Endothelial cell of umbilical vein (primary cell): ENCODE measurements at regions not wholly inside any gene's neighbourhood (a gene's known extent, or its start where the extent isn't known, plus 50 kb on each side); places are given as distances from the start of the nearest gene placed in this dataset.

Experiments used
- BruUV-seq: library from RNA; stranded (reverse); fragments of 400-500 nt; replicated peaks from 2 replicates; lab custom pipeline; 2021; lab: Mats Ljungman, UMichigan
- CTCF ChIA-PET: fragments of 300-600, 350-600 bp; sonication (Branson Sonifier 250); formaldehyde crosslinking; loops from one replicate; lab custom pipeline; 2021; ENCODE audit warnings: antibody characterized with exemption, inconsistent platforms; lab: Charles Lee
- POLR2A ChIA-PET: fragments of 300-600, 350-600 bp; sonication (Branson Sonifier 250); formaldehyde crosslinking; loops from one replicate; lab custom pipeline; 2021; ENCODE audit warnings: antibody characterized with exemption, inconsistent platforms; lab: Charles Lee
- DNase-seq: peaks from one replicate; pipeline ENCODE4 v3.0.0-alpha.2; 2011; ENCODE audit warnings: low read depth, low spot score
- FAIRE-seq: peaks from 2 replicates; lab custom pipeline; 2011; peaks lifted over from hg19 to GRCh38; lab: Jason Lieb, UNC
- H2AFZ ChIP-seq: 2 replicates; pipeline ENCODE4 v1.6.0; 2012; ENCODE audit warnings: low read depth, low read length, control low read depth, inconsistent platforms
- H3K27ac ChIP-seq: 2 replicates; pipeline ENCODE4 v1.5.1; 2011; ENCODE audit warnings: low read depth, mild to moderate bottlenecking, control low read depth, low read length, moderate library complexity; ENCODE audit not compliant: insufficient read depth
- H3K27me3 ChIP-seq, 2 experiments: 2 replicates each; pipeline versions ENCODE4 v1.6.0 to v1.6.1; 2011; ENCODE audit warnings: low read length in 2 of 2, mixed read lengths in 1 of 2; ENCODE audit not compliant: control insufficient read depth in 2 of 2, insufficient read depth in 2 of 2
- H3K36me3 ChIP-seq, 2 experiments: 2 replicates in 1 of 2; 3 replicates in 1 of 2; pipeline ENCODE4 v1.5.1; 2011; ENCODE audit warnings: low read length in 2 of 2, mild to moderate bottlenecking in 1 of 2, moderate library complexity in 1 of 2; ENCODE audit not compliant: control insufficient read depth in 2 of 2, insufficient read depth in 2 of 2; ENCODE audit errors: extremely low read depth in 1 of 2
- H3K4me1 ChIP-seq: 3 replicates; pipeline ENCODE4 v1.5.1; 2011; ENCODE audit warnings: mild to moderate bottlenecking, low read length; ENCODE audit not compliant: control insufficient read depth, insufficient read depth; ENCODE audit errors: extremely low read depth
- H3K4me2 ChIP-seq: 2 replicates; pipeline ENCODE4 v1.6.1; 2011; ENCODE audit warnings: low read length, control low read depth, mixed read lengths; ENCODE audit not compliant: insufficient read depth
- H3K4me3 ChIP-seq, 3 experiments: fragments of 200-600 bp in 1 of 3; sonication (generic), shearing (Covaris generic) in 1 of 3; replicated peaks in 1 of 3; 2 replicates each; pipeline ENCODE4 v1.5.1; 2011 to 2016; ENCODE audit warnings: control low read depth in 3 of 3, low read length in 3 of 3, mild to moderate bottlenecking in 2 of 3, inconsistent platforms in 1 of 3, low read depth in 1 of 3, moderate library complexity in 1 of 3; ENCODE audit not compliant: insufficient read depth in 1 of 3
- H3K79me2 ChIP-seq: 2 replicates; pipeline ENCODE4 v1.6.0; 2012; ENCODE audit warnings: low read length, inconsistent platforms; ENCODE audit not compliant: control insufficient read depth, insufficient read depth
- H3K9ac ChIP-seq: replicated peaks from 2 replicates; pipeline ENCODE3; 2011; ENCODE audit warnings: low read length, control low read depth; ENCODE audit not compliant: insufficient read depth; ENCODE audit errors: extremely low read depth
- H3K9me1 ChIP-seq: replicated peaks from 3 replicates; pipeline ENCODE4 v1.6.0; 2011; ENCODE audit warnings: mild to moderate bottlenecking, low read length; ENCODE audit not compliant: control insufficient read depth, insufficient read depth; ENCODE audit errors: extremely low read depth
- H3K9me3 ChIP-seq: replicated peaks from 2 replicates; pipeline ENCODE4 v1.5.1; 2012; ENCODE audit warnings: low read length, inconsistent platforms; ENCODE audit not compliant: control insufficient read depth, insufficient read depth
- H4K20me1 ChIP-seq: replicated peaks from 2 replicates; pipeline ENCODE3; 2011; ENCODE audit warnings: mild to moderate bottlenecking, low read length; ENCODE audit not compliant: control insufficient read depth, insufficient read depth; ENCODE audit errors: extremely low read depth
- CTCF ChIP-seq, 2 donors: IDR thresholded peaks; 1 replicate in 1 of 2; 2 replicates in 1 of 2; pipeline ENCODE4 v1.5.1; 2011; ENCODE audit warnings: low read length in 2 of 2, mild to moderate bottlenecking in 2 of 2, moderate library complexity in 2 of 2, control low read depth in 1 of 2, inconsistent platforms in 1 of 2, low read depth in 1 of 2; ENCODE audit not compliant: insufficient read depth in 1 of 2; ENCODE audit errors: extremely low read depth in 1 of 2
- EZH2 ChIP-seq: IDR thresholded peaks from 2 replicates; pipeline ENCODE4 v1.6.1; 2012; ENCODE audit warnings: borderline replicate concordance, low read depth, mild to moderate bottlenecking, moderate library complexity, low read length, inconsistent platforms; ENCODE audit not compliant: severe bottlenecking
- JUN ChIP-seq: IDR thresholded peaks from 2 replicates; pipeline ENCODE4 v1.6.1; 2011; ENCODE audit warnings: borderline replicate concordance, low read depth; ENCODE audit not compliant: insufficient read length, insufficient read depth
- MAX ChIP-seq: IDR thresholded peaks from 2 replicates; pipeline ENCODE4 v1.6.1; 2011; ENCODE audit not compliant: insufficient read depth, insufficient read length
- MYC ChIP-seq: IDR thresholded peaks from one replicate; pipeline ENCODE4 v1.6.1; 2011; ENCODE audit warnings: mild to moderate bottlenecking, low read depth, low read length
- POLR2A ChIP-seq: IDR thresholded peaks from 2 replicates; pipeline ENCODE4 v1.6.1; 2012; ENCODE audit warnings: low read depth, mild to moderate bottlenecking, control low read depth, low read length
- dilution Hi-C: fragments of 300-500 bp; cut with MboI; formaldehyde crosslinking; loops from one replicate; pipeline ENCODE4 v1.15.0; 2019; ENCODE audit warnings: low sequenced_read_pairs; ENCODE audit not compliant: extremely low pct_ligation_motif_present
- intact Hi-C: fragments of 100-400 bp; cut with micrococcal nuclease; formaldehyde crosslinking; loops from one replicate; pipeline ENCODE4 v1.10.0; 2022

- Histone ChIP-seq H3K9ac (no peak overlapping the region), H4K20me1 (no peaks in the 10 kb centered on the region), H3K27ac (no peak overlapping the region), H3K9me3 (no peaks in the 10 kb centered on the region), H3K4me3 (no peak overlapping the region), H3K36me3 (no peaks in the 10 kb centered on the region), H3K79me2 (no peaks in the 10 kb centered on the region), H3K9me1 (no peaks in the 10 kb centered on the region), H3K27me3 (no peaks in the 10 kb centered on the region), H2AFZ (no peak overlapping the region), H3K4me2 (no peak overlapping the region), H3K4me1 (no peaks in the 10 kb centered on the region)
- dilution Hi-C loops: no loop called here
- BruUV-seq: no TSS peak
- CTCF ChIA-PET: interaction anchor here (0.6 kb wide), 1 partner anchor 132 kb away, joined by 3 read pairs; no protein-coding TSS in a partner anchor
- DNase-seq (no peak), FAIRE-seq (no peak)
- TF ChIP-seq MYC: no peak
- TF ChIP-seq MAX: no peak
- POLR2A ChIA-PET: no interaction called here
- intact Hi-C loops: no loop called here
Measured at GRCh38 chr5:97851036-97851435, 668.0 kb upstream of the RIOK2 start.

GRCh38 chr5:97854871-97855762 lies 672.1 kb upstream of the RIOK2 start:
- H3K4me2 ChIP-seq: no peak overlapping the region
- no peak overlapping the region for H3K27ac ChIP-seq
- intact Hi-C loops: no loop called here
- no TSS peak for BruUV-seq
- no peaks in the 10 kb centered on the region for H3K4me1 ChIP-seq
- dilution Hi-C loops: no loop called here
- no peaks in the 10 kb centered on the region for H3K79me2 ChIP-seq
- H3K9me3 ChIP-seq: no peaks in the 10 kb centered on the region
- H3K4me3 ChIP-seq: no peak overlapping the region
- no peak for TF ChIP-seq POLR2A
- TF ChIP-seq CTCF (IDR thresholded peaks at IDR 0.05; ENCODE audit: extremely low read depth in 1 of 2, insufficient read depth in 1 of 2, low read depth in 1 of 2, low read length in 2 of 2): no peak
- TF ChIP-seq MAX: no peak
- no peak for TF ChIP-seq JUN
- TF ChIP-seq EZH2: no peak
- no peak for TF ChIP-seq MYC
- H3K9ac ChIP-seq: no peak overlapping the region
- DNase-seq (no peak), FAIRE-seq (no peak)
- no peaks in the 10 kb centered on the region for H3K36me3 ChIP-seq
- no peaks in the 10 kb centered on the region for H3K27me3 ChIP-seq
- ChIA-PET CTCF (no interaction called here), POLR2A (no interaction called here)
- H4K20me1 ChIP-seq: no peaks in the 10 kb centered on the region
- H2AFZ ChIP-seq: no peak overlapping the region
- no peaks in the 10 kb centered on the region for H3K9me1 ChIP-seq
